HPDE6-E6E7 (cell line): ENCODE measurements at regions not wholly inside any gene's neighbourhood (a gene's known extent, or its start where the extent isn't known, plus 50 kb on each side); places are given as distances from the start of the nearest gene placed in this dataset.
"Not testable (repeated sequence)": the region's sequence is repeated elsewhere in the genome, so short reads cannot be mapped to it uniquely, and the experiment has no call there.

Source experiments
- DNase-seq: peaks from one replicate; pipeline ENCODE4 v3.0.0; 2011; ENCODE audit warnings: missing footprints; ENCODE audit errors: extremely low spot score

GRCh38 chr10:37733822-37734221 is 123.6 kb downstream of the ZNF248 start:
- DNase-seq = no peak

GRCh38 chr10:37732685-37733084 is 124.7 kb downstream of the ZNF248 start:
- no peak for DNase-seq

- DNase-seq = no peak
Observed at GRCh38 chr10:37728830-37729229, 128.6 kb downstream of the ZNF248 start.

- DNase-seq = no peak
Observed at GRCh38 chr10:37727491-37728352, 129.7 kb downstream of the ZNF248 start.

GRCh38 chr10:37721100-37721499 is 136.3 kb downstream of the ZNF248 start:
- no peak for DNase-seq

GRCh38 chr10:37718060-37718459 is 139.3 kb downstream of the ZNF248 start:
- not testable (repeated sequence) for DNase-seq

- no peak for DNase-seq
Observed at GRCh38 chr10:37713642-37714041, 143.8 kb downstream of the ZNF248 start.

- DNase-seq = no peak
Observed at GRCh38 chr10:37713132-37713501, 144.3 kb downstream of the ZNF248 start.

GRCh38 chr10:37712489-37713131 is 144.8 kb downstream of the ZNF248 start:
- DNase-seq = no peak

- DNase-seq = no peak
Observed at GRCh38 chr10:37711617-37712488, 145.6 kb downstream of the ZNF248 start.

GRCh38 chr10:37710831-37711616 is 146.4 kb downstream of the ZNF248 start:
- no peak for DNase-seq

- no peak for DNase-seq
Observed at GRCh38 chr10:37707829-37708578, 149.4 kb downstream of the ZNF248 start.

- no peak for DNase-seq
Observed at GRCh38 chr10:37704566-37704965, 152.8 kb downstream of the ZNF248 start.

- DNase-seq = no peak
Observed at GRCh38 chr10:37703833-37704382, 153.5 kb downstream of the ZNF248 start.

GRCh38 chr10:37703114-37703513 is 154.3 kb downstream of the ZNF248 start:
- DNase-seq = no peak

- DNase-seq = no peak
Observed at GRCh38 chr10:37701781-37702493, 155.5 kb downstream of the ZNF248 start.

GRCh38 chr10:37700886-37701780 is 156.3 kb downstream of the ZNF248 start:
- no peak for DNase-seq

- no peak for DNase-seq
Observed at GRCh38 chr10:37687581-37687980, 169.8 kb downstream of the ZNF248 start.
